GM19239 (cell line): ENCODE measurements at regions not wholly inside any gene's neighbourhood (a gene's known extent, or its start where the extent isn't known, plus 50 kb on each side); places are given as distances from the start of the nearest gene placed in this dataset.
"Not testable (repeated sequence)": the region's sequence is repeated elsewhere in the genome, so short reads cannot be mapped to it uniquely, and the experiment has no call there.

ENCODE experiments used
- DNase-seq: peaks from one replicate; pipeline ENCODE4 v3.0.0; 2011; ENCODE audit warnings: low spot score; ENCODE audit not compliant: insufficient read length
- FAIRE-seq: peaks from 2 replicates; lab custom pipeline; 2011; peaks lifted over from hg19 to GRCh38; lab: Jason Lieb, UNC

DNA sequence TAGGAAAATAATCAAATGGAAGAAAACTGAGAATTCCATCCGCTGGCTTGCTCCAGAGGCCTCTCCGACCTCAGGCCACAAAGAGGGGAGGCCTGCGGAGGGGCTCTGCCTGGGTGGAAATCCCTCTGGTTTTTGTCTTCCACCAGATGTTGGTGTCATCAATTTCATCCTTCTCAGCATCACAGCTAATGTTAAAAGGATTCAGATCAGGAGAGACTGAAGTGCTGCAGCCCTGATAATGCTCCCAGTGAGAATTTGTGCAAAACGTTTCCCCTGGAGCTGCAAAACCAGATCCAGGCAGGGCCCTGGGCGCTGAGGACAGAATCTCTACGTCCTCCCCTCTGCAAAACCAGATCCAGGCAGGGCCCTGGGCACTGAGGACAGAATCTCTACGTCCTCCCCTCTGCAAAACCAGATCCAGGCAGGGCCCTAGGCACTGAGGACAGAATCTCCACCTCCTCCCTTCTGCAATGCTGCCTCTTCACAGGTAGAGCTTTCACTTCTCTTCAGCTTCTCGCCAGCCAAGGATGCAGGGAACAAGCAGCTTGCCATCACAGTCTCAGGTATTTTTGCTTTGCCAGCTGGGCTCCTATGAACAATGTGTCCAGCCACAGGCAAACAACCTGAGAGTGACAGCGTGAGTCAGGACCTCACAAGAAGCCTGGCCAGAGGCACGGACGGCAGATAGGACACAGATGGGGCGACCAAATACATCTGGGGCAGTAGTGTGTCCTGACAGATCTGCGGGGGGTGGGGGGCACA, 81.2 kb downstream of the TMEM18 start:
- FAIRE-seq, result no peak
- no peak for DNase-seq

DNA sequence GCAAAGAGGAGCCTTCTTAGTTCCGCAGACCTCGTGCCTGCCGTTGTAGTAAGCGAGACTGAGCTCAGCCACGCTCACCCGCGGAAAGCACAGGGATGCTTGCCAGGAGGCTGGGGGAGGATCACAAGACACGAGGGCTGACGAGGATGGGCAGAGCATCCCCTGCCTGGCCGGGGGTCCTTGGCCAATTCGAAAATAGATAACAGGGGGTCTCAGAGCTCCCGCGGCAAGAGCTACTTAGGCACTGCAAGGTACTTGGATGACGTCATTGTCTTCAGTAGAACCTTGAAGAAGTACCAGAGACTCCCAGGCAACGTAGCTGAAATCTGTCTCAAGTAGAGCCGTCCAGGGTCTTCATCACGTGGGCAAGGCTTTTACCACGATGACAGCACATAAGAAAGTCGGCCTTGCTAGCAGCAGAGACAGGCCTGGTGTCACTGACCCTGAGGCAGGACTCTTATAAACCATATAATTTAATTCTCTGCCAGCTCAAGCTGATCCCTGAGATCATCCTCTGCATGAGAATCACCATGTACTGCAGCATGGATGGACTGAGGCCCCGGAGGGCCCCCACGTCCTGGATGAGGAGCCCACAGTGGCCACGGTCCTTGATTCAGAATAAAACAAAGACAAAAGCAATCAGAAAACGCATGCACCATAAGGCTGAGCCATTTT, 81.9 kb downstream of the TMEM18 start:
- no peak for DNase-seq
- FAIRE-seq, result no peak

DNA sequence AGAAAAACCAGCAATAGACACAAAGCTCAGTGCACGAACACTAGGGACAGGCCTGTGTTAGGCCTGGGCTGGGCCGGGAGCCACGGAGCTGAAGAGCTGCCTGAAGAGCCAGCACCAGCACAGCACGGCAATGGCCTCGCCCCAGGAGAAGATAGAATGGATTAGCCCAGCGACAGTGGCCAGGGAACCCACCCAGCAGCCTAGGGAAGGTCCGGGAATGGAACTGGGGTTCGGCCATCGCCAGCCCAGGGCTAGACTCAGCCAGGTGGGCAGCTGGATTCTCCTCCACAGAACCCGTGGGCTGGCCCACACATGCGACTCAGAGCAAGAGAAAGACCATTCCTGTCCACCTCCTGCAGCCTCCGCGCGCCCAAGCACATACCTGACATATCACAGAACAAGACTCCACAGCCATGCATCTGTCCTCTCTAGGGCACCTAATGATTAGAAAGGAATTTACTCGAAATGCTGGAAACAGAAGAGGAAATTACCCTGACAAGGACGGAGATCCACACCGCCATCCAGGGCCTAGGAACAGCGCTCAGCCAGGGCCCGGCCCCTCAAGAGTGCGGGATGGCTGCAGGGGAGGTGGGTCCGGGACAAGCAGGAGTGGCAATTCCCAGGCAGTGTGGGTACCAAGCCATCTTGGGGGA, 82.8 kb downstream of the TMEM18 start:
- FAIRE-seq, result no peak
- DNase-seq, result no peak

DNA sequence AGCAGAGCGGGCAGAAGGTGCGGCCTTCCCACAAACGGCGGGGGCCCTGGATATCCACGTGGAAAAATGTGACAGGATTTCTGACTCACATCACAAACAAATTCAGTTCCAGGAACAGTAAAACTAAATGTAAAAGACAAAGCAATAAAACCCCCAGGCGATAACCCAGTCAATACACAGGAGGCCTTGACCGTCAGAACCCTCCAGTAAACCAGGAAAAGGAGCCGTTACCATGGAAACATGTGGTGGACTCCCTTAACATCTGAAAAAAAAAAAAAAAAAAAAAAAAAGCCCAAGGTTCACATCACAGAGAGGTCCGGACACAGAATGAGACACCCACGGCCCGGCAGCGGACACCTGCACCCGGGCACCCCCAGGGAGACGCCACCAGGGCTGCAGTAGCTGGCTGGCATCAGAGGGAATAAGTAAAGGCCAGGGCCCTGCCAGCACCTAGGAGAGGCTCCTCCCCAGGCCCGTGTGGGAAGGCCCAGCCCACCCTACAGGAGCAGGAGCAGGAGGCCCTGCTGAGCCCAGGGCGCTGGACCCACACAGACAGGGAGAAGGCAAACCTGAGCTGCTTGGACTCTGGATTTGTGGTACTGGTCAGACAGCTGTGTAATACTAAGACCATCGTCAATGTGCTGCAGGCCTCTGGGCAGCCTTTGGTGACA, 83.7 kb downstream of the TMEM18 start:
- DNase-seq (no peak), FAIRE-seq (no peak)

DNA sequence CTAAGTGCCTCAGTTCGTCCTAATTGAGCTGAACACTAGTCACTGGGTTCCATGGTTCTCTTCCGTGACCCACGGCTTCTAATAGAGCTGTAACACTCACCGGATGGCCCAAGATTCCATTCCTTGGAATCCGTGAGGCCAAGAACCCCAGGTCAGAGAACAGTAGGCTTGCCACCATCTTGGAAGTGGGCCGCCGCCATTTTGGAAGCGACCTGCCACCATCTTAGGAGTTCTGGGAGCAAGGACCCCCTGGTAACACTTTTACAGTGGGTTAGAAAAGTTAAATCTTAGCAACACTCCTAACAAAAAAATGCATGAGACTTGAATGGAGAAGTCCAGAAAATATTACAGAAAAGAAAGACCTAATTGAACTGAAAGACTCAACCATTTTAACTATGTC, 84.5 kb downstream of the TMEM18 start:
- DNase-seq, result no peak
- no peak for FAIRE-seq

DNA sequence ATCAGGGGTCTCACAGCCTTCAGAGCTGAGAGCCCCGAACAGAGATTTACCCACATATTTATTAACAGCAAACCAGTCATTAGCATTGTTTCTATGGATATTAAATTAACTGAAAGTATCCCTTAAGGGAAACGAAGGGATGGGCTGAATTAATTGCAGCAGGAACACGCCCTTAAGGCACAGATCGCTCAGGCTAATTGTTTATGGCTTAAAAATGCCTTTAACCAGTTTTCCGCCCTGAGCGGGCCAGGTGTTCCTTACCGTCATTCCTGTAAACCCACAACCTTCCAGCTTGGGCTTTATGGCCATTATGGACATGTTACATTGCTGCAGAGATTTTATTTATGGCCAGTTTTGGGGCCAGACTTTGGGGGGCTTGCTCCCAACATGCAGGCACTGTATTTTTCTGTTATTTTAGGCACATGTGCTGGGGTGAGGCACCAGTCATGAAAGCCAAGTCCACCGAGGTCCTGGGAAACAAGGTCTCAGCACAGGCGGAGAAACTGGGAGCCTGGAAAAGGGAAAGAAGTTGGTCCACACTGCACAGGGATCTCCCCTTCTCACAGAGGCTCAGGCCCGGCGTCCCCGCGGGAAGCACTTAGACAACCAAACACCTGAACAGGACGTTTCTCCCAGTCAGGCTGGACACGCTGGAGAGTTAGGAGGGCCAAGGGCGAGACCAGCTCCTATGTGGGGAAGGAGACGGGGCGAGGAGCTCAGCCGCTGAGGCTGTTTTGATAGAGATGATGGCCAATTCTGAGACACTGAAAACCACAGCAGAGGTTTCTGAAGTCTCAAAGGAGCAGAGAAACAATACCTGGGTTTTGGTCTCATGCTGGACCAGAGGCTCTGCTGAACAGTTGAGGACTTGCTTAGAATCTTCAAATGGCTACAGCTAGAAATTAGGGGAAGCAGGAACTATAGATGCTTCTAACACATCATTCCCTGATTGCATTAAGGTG, 86.7 kb downstream of the TMEM18 start:
- no peak for FAIRE-seq
- no peak for DNase-seq

DNA sequence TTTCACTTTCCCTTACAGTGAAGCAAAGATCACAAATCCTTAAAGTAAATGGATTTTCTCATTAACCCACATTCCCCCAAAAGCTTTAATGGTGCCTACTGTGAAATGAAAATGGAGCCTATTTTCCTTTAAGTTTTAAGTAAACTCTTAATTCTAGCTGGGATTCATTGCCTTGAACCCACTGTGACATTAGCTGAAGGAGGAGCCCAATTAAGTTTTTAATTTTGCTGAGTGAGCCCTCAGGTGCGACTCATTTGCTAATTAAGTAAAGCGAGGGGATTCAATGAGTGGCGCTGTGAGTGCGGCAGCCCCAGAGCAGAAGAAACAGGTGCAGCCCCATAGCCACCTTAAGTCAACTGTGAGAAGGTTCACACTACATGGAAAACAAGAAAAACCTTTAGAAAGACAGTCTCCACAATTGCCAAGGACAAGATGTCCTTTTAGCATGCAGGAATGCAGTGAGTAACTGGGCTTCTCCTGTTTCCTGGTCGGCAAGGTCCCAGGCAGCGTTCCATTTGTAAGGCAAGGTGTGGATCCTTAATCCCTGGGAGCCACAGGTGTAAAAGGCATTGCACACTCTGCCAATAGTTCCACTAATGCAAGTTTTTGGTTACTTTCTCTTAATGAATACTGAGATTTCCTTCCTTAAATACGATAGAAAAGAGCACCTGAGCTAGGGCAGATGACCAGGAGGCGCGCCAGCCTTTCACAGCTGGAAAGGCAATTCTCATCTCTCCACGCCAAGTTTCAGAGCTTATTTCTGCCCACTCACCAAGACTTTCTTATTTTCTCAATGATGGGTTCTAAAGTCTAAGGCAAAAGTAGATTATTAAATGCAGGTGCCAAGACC, 87.7 kb downstream of the TMEM18 start:
- DNase-seq, result no peak
- FAIRE-seq, result no peak

DNA sequence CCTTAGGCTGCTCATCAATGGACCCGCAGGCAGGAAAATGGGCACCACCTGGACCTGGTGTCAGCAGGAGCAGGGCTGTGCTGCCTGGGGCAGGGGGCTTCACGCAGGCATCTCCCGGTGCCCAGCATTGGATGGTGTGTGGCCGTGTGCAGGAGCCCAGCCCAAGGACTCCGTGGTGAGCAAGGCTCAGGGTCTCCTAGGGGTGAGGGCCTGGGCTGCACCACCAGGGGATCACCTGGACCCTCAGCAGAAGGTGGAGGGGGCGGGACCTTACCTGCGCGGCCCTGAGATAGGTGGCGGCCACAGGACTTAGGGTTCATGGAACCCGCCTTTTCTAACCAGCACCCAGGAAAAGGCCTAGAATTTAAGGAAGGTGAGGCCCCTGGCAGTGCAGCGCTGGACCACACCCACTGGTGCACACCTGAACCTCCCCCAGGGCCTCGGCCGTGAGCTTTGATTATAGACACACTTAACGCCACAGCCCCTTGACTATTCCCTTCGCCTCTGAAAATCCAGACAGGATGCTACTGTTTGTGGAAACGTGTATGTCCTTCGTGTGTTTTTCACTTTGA, 89.0 kb downstream of the TMEM18 start:
- FAIRE-seq, result no peak

DNA sequence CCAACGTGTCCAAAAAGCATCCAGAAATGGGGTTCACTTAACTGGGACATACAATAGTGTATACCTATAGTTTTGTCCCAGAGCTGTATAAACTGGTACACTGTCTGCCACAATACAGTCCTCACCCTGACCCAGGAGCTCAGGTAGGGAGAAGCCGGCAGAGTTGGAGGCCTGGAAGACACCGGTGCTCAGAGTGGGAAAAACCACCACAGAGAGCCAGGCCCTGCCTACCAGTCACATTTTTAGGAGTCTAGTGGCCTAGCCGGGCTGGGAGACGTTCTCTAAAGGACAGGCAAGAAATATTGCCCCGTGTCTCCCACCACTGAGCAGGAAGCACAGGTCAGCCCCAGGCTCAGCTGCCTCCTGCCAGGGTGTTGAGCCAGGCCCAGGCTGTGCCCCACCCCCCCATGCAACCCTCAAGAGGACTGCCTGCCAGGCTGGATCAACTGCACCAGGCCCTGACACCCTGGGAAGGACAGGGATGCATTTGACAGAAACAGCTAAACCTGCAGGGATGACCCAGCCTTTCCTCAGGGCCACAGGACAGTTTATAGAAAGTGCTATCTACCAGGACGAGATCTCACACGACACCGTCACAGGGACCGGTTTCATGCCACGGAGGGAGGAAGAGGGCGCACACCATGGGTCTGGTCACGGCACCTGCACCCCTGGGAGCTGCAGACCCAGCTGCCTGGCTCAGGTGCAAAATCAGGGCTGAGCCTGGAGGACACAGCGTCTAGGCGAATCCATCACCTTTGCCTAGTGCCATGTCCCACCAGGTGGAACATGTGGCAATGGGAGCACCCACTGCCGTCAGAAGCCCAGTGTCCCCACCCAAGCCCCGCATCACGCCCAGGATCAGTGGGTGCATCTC, 89.9 kb downstream of the TMEM18 start:
- no peak for FAIRE-seq
- DNase-seq, result no peak

More for the DNA sequence above, 89.0 kb downstream of the TMEM18 start:
- no peak for DNase-seq

DNA sequence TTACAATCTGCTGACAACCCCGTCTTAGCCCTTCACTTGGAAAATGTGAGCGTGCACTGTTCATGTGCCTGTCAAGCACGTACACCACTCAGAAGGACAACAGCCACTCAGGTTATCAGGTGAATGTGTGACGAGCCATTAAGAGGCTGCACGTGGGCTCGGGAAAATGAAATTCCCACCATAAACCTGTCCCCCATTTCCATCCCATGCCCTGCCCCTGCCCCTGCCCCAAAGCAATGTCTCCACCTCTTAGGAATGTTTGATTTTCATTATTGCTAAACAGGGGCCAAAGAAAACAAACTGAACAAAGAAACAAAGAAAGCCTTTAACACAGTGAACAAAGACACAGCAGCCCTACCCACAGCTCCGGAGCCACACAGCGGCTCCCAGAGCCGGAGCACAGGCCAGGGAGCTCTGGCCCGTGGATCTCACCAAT, 90.5 kb downstream of the TMEM18 start:
- DNase-seq, result no peak
- no peak for FAIRE-seq

DNA sequence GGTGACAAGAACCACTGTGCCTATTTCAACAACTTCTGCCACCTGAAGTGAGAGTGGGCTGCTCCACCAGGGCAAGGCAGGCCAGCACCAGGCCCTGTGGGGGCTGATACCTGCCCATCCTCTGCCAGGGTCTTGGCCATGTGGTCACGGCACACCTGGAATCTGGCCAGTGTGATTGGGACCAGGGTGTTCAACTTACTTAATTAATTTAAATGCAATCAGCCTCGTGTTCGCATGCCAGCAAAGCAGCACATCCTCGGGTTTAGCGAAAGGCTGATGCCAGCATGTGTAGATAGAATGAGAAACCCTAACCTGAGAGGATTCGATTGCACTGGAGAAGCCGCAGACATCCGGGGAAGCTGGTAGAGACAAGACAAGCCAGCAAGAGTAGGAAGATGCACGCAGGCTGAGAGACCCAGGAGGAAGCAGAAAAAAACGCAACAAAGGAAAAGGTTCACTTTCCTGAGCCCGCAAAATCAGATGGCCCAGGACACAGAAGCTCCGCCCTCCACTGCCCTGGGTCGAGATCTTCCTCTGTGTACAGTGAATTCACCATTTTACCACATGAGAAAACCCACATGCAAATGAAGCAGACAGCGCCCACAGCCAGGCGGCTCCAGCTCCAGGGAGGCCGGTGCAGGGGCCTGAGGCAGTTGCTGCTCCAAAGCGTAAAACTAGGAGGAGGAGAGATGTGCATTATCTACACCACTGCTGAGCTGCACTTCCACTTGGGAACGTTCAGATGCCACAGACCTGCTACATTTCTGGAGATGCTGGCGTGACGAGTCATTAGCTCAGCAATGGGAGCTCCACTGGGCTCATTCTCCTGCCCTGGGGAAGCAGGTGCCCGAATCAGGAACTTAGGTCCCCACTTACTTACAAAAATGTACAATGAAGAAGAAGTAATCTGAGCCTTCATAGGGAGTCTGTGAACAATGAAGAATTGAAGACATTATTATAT, 92.1 kb downstream of the TMEM18 start:
- DNase-seq, result no peak
- FAIRE-seq, result peak; percentile 77

DNA sequence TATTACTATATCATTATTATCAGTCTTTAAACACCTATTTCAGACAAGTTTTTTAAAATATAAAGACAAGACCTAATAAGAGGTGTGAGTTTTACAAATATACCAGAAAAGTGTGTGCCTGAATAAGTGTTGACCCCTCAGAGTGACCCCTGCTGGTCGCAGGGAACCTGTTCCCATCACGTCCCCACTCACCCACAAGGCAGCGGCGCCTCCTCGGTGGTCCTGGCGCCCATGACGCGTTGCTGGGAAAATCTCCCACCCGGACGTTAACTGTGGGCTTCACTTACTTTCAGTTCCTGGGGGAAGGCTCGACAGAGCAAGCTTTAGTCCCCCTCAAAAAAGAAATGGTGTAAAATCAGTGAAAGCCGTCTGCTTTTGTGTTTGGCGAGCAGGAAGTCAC, 93.5 kb downstream of the TMEM18 start:
- DNase-seq (no peak), FAIRE-seq (no peak)

DNA sequence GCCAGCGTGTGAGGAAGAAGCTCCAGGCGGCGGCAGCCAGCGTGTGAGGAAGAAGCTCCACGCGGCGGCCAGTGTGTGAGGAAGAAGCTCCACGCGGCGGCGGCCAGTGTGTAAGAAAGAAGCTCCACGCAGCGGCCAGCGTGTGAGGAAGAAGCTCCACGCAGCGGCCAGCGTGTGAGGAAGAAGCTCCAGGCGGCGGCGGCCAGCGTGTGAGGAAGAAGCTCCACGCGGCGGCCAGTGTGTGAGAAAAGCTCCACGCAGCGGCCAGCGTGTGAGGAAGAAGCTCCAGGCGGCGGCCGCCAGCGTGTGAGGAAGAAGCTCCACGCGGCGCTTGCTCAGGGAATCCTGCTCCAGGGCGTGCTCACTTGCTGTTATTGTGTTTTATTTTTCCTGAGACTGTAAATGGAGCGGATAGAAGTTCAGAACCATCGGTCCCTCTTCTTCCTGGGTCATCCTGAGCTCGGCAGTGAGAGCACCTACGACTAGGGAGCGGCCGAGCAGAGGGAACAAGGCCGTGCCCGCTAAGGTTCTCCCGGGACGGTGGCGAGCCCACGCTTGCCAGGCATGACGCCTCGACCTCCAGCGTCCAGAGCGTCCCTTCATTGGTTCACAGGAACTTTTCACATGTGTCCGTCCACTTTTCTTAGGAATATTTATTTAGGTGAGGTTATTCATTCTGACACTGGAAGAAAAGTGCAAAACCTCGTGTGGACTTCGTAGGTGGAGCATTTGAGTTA, 94.2 kb downstream of the TMEM18 start:
- FAIRE-seq, result no peak
- no peak for DNase-seq

DNA sequence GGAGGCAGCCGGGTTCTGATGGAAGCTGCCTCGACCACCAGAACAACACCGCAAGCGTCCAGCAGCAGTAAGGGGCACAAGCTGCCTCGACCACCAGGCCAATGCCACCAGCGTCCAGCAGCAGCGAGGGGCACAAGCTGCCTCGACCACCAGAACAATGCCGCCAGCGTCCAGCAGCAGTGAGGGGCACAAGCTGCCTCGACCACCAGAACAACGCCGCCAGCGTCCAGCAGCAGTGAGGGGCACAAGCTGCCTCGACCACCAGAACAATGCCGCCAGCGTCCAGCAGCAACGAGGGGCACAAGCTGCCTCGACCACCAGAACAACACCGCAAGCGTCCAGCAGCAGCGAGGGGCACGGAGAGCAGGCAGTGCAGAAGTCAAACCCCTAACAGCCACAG, 94.9 kb downstream of the TMEM18 start:
- not testable (repeated sequence) for FAIRE-seq, DNase-seq

DNA sequence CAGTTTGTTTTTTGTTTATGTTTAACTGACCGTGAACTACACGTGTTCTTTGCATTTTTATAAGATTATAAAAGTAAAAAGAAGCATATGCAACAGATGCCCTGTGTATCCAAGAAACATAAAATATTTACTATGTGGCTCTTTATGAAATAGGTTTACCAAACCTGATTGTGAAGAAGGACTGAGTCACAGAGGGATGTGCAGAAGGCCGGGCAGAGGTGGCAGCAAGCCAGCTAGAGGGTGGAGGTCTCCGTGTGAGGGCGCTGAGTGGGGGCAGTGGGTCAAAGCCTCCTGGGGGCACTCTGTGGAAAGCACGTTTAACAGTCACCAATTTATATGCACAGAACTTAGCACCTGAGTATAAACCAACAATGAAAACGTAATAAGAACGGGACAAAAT, 97.2 kb downstream of the TMEM18 start:
- DNase-seq, result no peak
- no peak for FAIRE-seq
